Stimulated activated CD8-positive, alpha-beta memory T cell treated with anti-CD3 and anti-CD28 coated beads, Interleukin-7, amount 100 ng/mL, for 1 hour (primary cell): ENCODE measurements at regions not wholly inside any gene's neighbourhood (a gene's known extent, or its start where the extent isn't known, plus 50 kb on each side); places are given as distances from the start of the nearest gene placed in this dataset.

Source experiments
- DNase-seq, 2 donors: peaks; one replicate each; pipeline ENCODE4 v3.0.0-alpha.2; 2020; ENCODE audit warnings: low read depth in 2 of 2

GRCh38 chr9:21564175-21564574 lies 82.1 kb upstream of the IFNE start:
- no peak for DNase-seq

GRCh38 chr9:21565155-21565554 lies 83.0 kb upstream of the IFNE start:
- no peak for DNase-seq

- DNase-seq = no peak
Observed at GRCh38 chr9:21567926-21568325, 85.8 kb upstream of the IFNE start.

GRCh38 chr9:21568484-21568883 lies 86.4 kb upstream of the IFNE start:
- no peak for DNase-seq

- DNase-seq = no peak
Observed at GRCh38 chr9:21569721-21570120, 87.6 kb upstream of the IFNE start.

GRCh38 chr9:21570643-21571275 lies 88.6 kb upstream of the IFNE start:
- no peak for DNase-seq

GRCh38 chr9:21574261-21574660 lies 92.1 kb upstream of the IFNE start:
- no peak for DNase-seq

GRCh38 chr9:21576331-21577189 lies 94.4 kb upstream of the IFNE start:
- DNase-seq = no peak

- no peak for DNase-seq
Observed at GRCh38 chr9:21579247-21579671, 97.1 kb upstream of the IFNE start.

GRCh38 chr9:21579743-21580142 lies 97.6 kb upstream of the IFNE start:
- DNase-seq = no peak

- no peak for DNase-seq
Observed at GRCh38 chr9:21580636-21581378, 98.7 kb upstream of the IFNE start.

- no peak for DNase-seq
Observed at GRCh38 chr9:21583628-21584377, 101.7 kb upstream of the IFNE start.

- DNase-seq = no peak
Observed at GRCh38 chr9:21584890-21585289, 102.8 kb upstream of the IFNE start.

GRCh38 chr9:21585756-21586752 lies 103.9 kb upstream of the IFNE start:
- DNase-seq = no peak

GRCh38 chr9:21589344-21590056 lies 107.4 kb upstream of the IFNE start:
- DNase-seq = no peak

GRCh38 chr9:21590058-21590996 lies 108.2 kb upstream of the IFNE start:
- DNase-seq = no peak

- no peak for DNase-seq
Observed at GRCh38 chr9:21591221-21592062, 109.3 kb upstream of the IFNE start.

- no peak for DNase-seq
Observed at GRCh38 chr9:21592063-21592338, 109.9 kb upstream of the IFNE start.
